Mesodermal cell (in vitro differentiated cells): ENCODE measurements at regions not wholly inside any gene's neighbourhood (a gene's known extent, or its start where the extent isn't known, plus 50 kb on each side); places are given as distances from the start of the nearest gene placed in this dataset.
"Not testable (repeated sequence)": the region's sequence is repeated elsewhere in the genome, so short reads cannot be mapped to it uniquely, and the experiment has no call there.

Source experiments
- H3K27ac ChIP-seq: 2 replicates; pipeline ENCODE4 v1.7.0; 2013; ENCODE audit warnings: mild to moderate bottlenecking, low read depth, low read length, moderate library complexity; ENCODE audit not compliant: severe bottlenecking
- H3K36me3 ChIP-seq: 2 replicates; pipeline ENCODE4 v1.7.1; 2013; ENCODE audit warnings: mild to moderate bottlenecking, low read length, moderate library complexity; ENCODE audit not compliant: control insufficient read depth, insufficient read depth
- H3K4me1 ChIP-seq: one replicate; pipeline ENCODE4 v1.7.1; 2013; ENCODE audit warnings: mild to moderate bottlenecking, low read length; ENCODE audit not compliant: insufficient read depth, control insufficient read depth, poor library complexity, severe bottlenecking
- H3K4me3 ChIP-seq: 2 replicates; pipeline ENCODE4 v1.7.0; 2013; ENCODE audit warnings: low read length, control low read depth, mild to moderate bottlenecking; ENCODE audit not compliant: insufficient read depth, poor library complexity, severe bottlenecking; ENCODE audit errors: extremely low read depth
- H3K9me3 ChIP-seq: 2 replicates; pipeline ENCODE4 v1.7.1; 2013; ENCODE audit warnings: mild to moderate bottlenecking, low read length, moderate library complexity; ENCODE audit not compliant: control insufficient read depth
- WGBS, 2 experiments: methylation state at CpG; one replicate each; pipeline ENCODE4 v1.1.5; 2013; ENCODE audit warnings: missing lambda C conversion rate in 2 of 2; ENCODE audit not compliant: insufficient coverage in 2 of 2; 5-methylcytosine and 5-hydroxymethylcytosine counted together

DNA sequence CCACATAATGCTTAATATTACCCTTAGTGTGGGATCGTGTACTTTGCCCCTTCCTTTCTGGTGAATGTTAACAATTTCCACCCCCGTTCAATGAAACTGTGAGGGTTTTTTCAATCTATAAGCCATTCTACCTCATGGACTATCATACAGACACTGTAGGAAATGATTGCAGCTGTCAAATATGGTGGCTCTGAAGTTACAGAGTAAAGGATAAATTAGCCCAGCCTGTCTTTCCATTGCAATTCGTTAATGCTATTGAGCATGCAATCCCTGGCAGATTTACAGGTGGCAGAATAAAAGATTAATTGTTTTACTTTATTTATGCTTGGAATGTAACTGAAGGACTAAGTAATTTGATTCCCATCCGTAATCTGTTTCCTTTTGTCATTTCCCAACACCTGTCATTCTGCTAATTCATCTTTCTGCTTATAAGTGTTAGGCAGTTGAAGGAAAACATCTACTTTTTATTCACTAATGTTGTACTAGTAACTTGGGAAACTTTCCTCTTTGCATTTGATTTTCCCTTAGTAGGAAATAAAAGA is 1211.6 kb upstream of the LRRN3 start:
- 86 to 100% methylated on average over 1 of the region's 4 CpGs for WGBS, 2 experiments

GRCh38 chr7:109890622-109891021 is 1200.3 kb upstream of the LRRN3 start:
- H3K4me3 ChIP-seq: no peak overlapping the region
- WGBS, 2 experiments: no CpG with 5 or more reads among the region's 1 CpG
- H3K4me1 ChIP-seq: no peaks in the 10 kb centered on the region
- no peak overlapping the region for H3K27ac ChIP-seq
- no peaks in the 10 kb centered on the region for H3K36me3 ChIP-seq
- no peaks in the 10 kb centered on the region for H3K9me3 ChIP-seq

More for the DNA sequence above, 1211.6 kb upstream of the LRRN3 start:
- no peaks in the 10 kb centered on the region for H3K9me3 ChIP-seq
- no peak overlapping the region for H3K27ac ChIP-seq
- no peak overlapping the region for H3K4me3 ChIP-seq
- no peaks in the 10 kb centered on the region for H3K36me3 ChIP-seq
- H3K4me1 ChIP-seq: no peaks in the 10 kb centered on the region

DNA sequence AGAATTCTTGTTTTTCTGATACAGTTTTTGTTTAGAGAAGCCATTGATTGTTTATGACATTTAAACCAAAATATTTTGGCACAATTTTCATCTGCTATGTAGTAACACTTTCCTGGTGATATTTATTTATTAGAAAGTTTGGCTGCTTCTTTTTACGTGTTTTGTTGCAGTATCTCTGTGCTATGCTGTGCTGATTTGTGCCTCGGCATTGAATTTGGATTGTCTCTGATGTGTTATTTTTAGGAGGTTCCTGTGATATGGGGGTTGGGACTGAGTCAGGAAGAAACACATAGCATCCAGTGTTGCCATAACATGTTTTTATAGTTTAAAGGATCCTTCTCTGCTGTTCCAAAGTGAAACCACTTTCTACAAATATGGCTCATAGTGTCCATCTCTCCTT is 1197.7 kb upstream of the LRRN3 start:
- no peak overlapping the region for H3K4me3 ChIP-seq
- no peaks in the 10 kb centered on the region for H3K4me1 ChIP-seq
- H3K36me3 ChIP-seq: no peaks in the 10 kb centered on the region
- 96 to 100% methylated on average over 1 to 2 of the region's 2 CpGs for WGBS, 2 experiments
- H3K9me3 ChIP-seq: no peaks in the 10 kb centered on the region
- no peak overlapping the region for H3K27ac ChIP-seq

DNA sequence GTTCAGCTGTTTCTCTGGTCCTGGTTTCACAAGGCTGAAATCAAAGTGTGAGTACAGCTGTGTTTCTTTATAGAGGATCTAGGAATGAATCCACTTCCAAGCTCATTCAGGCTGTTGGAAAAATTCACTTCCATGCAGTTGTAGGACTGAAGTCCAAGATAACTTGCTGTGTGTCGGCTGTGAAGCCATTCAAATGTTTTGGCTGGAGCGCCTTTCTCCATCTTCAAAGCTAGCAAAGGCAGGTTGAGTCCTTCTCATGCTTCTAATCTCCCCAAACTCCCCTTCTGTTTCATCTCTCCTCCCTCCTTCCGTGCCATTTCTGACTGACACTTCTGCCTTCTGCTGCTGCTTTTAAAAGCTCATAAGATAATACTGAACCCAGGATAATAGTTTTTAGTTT is 1195.4 kb upstream of the LRRN3 start:
- WGBS, 2 experiments: 85 to 93% methylated on average over 2 of the region's 3 CpGs
- Histone ChIP-seq H3K4me1 (no peaks in the 10 kb centered on the region), H3K4me3 (no peak overlapping the region)

DNA sequence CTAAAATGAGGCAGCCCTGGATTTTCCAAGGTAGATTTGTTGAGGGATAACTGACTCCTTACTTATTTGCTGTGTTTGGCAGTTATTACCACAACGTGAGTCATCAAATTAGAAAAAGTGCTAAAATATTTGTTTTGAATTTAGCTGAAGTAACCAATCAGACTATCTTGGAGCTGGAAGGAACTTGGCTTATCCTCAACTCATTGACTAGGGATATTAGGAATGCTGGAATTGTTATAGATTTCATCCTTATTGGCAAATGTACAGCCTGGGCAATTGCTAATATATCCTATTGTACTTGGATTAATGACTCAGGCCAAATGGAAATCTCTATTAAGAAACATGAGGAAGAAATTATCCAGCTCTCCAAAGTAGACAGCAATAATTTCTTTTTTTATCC is 1189.0 kb upstream of the LRRN3 start:
- no peaks in the 10 kb centered on the region for H3K4me1 ChIP-seq
- H3K9me3 ChIP-seq: no peaks in the 10 kb centered on the region
- H3K36me3 ChIP-seq: no peaks in the 10 kb centered on the region
- H3K27ac ChIP-seq: no peak overlapping the region
- 80 to 100% methylated on average over 1 of the region's 1 CpG for WGBS, 2 experiments
- H3K4me3 ChIP-seq: no peak overlapping the region

More for the DNA sequence above, 1195.4 kb upstream of the LRRN3 start:
- Histone ChIP-seq H3K27ac (no peak overlapping the region), H3K9me3 (no peaks in the 10 kb centered on the region), H3K36me3 (no peaks in the 10 kb centered on the region)

- H3K4me3 ChIP-seq, H3K36me3 ChIP-seq, H3K4me1 ChIP-seq, H3K9me3 ChIP-seq, H3K27ac ChIP-seq: not testable (repeated sequence)
- WGBS, 2 experiments: 85 to 87% methylated on average over 17 to 20 of the region's 21 CpGs
Observed at GRCh38 chr7:109905368-109906065, 1185.4 kb upstream of the LRRN3 start.

- Histone ChIP-seq H3K4me1 (no peaks in the 10 kb centered on the region), H3K36me3 (no peaks in the 10 kb centered on the region), H3K4me3 (no peak overlapping the region), H3K27ac (no peak overlapping the region), H3K9me3 (no peaks in the 10 kb centered on the region)
- WGBS, 2 experiments: no CpG with 5 or more reads among the region's 3 CpGs
Observed at GRCh38 chr7:109915670-109916069, 1175.3 kb upstream of the LRRN3 start.

DNA sequence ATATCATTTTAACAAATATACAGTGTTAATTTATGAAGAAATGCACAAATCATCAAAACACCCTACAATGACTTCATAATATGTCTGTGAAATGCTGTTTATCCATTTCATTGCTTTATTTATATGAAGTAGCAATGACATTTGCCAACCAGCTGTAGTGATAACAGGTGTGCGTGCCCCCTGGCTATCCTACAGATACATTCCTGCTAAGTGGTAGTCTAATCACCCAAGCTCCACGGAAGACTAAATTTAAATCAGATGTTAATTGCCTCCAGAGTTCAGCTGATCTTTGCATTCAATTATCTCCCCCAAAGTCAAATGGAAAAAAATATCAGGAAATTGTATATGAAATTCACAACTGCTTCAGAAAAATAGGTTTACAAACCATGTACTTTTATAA is 1164.2 kb upstream of the LRRN3 start:
- H3K36me3 ChIP-seq: no peaks in the 10 kb centered on the region
- no peaks in the 10 kb centered on the region for H3K4me1 ChIP-seq
- H3K27ac ChIP-seq: no peak overlapping the region
- 71% methylated on average over 1 of the region's 2 CpGs; no CpG with 5 or more reads in 1 of the 2 experiments for WGBS, 2 experiments
- H3K4me3 ChIP-seq: no peak overlapping the region
- H3K9me3 ChIP-seq: peaks cover 2% of the 10 kb centered on the region

DNA sequence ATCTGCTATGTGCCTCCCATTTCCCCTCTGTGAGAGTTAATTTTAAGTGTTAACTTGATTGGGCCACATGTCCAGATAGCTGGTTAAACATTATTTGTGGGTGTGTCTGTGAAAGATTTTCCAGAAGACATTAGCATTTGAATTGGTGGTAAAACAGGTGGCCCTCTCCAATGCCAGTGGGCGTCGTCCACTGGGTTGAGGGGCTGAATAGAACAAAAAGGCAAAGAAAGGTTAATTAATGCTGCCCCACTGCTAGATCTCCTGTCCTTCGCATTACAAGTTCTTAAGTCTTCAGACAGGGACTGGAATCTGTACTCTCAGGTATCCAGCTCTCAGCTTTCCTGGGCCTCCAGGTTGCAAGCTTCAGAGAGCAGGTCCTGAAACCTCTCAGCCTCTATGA is 1160.9 kb upstream of the LRRN3 start:
- 57% methylated on average over 1 of the region's 3 CpGs; no CpG with 5 or more reads in 1 of the 2 experiments for WGBS, 2 experiments

DNA sequence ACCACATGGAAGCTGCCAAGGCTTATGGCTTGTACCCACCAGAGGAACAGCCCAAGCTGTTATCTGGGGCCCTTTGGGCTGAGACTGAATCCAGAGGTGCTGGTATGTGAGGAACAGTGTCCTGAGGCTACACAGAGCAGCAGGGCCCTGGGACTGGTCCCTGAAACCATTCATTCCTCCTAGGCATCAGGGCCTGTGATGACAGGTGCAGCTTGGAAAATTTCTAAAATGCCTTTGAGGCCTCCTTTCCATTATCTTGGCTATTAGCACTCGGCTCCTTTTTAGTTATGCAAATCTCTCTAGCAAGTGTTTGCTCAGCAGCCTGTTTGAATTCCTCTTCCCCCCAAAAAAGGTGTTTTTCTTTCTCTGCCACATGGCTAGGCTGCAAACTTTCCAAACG is 1151.7 kb upstream of the LRRN3 start:
- H3K4me1 ChIP-seq: no peaks in the 10 kb centered on the region
- 45 to 58% methylated on average over 2 of the region's 2 CpGs for WGBS, 2 experiments
- no peaks in the 10 kb centered on the region for H3K36me3 ChIP-seq
- H3K27ac ChIP-seq: no peak overlapping the region
- no peaks in the 10 kb centered on the region for H3K9me3 ChIP-seq
- no peak overlapping the region for H3K4me3 ChIP-seq

More for the DNA sequence above, 1160.9 kb upstream of the LRRN3 start:
- Histone ChIP-seq H3K27ac (no peak overlapping the region), H3K4me3 (no peak overlapping the region), H3K9me3 (no peaks in the 10 kb centered on the region), H3K36me3 (no peaks in the 10 kb centered on the region), H3K4me1 (no peaks in the 10 kb centered on the region)

DNA sequence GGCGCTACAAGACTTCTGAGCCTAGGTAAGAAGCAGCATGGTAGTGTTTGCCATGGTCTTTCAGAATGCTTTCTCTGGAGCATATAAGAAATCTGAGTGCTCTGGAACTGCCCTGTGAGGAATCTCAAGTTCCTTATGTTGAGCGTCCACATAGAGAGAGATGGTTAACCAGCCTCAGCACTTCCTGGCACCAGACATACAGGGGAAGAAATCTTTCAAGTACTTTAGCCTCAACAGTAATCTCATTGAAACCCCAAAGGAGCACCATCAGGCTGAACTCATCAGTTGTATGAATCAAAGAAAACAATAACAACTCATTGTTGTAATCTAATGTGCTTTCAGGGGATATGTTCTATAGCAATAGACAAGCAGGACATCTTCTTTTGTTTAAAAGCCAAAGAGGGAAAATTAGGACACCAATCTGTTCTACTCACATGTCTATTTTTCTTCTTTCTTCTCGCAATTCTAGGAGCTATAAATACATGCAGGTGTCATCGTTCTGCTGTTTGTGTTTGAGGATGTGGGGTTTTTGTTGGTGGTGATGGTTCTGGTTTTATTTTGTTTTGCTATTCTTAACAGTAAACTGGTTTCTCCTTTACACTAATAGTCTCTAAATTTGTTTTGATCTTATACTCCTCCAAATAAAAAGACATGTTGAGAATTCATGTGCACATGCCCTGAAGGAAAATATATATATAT is 1145.0 kb upstream of the LRRN3 start:
- 92 to 100% methylated on average over 1 to 2 of the region's 4 CpGs for WGBS, 2 experiments

More for the DNA sequence above, 1145.0 kb upstream of the LRRN3 start:
- no peak overlapping the region for H3K4me3 ChIP-seq
- H3K4me1 ChIP-seq: peaks cover 4% of the 10 kb centered on the region
- H3K9me3 ChIP-seq: no peaks in the 10 kb centered on the region
- no peak overlapping the region for H3K27ac ChIP-seq
- H3K36me3 ChIP-seq: no peaks in the 10 kb centered on the region
